Neural cell (in vitro differentiated cells): ENCODE measurements at regions not wholly inside any gene's neighbourhood (a gene's known extent, or its start where the extent isn't known, plus 50 kb on each side); places are given as distances from the start of the nearest gene placed in this dataset.

ENCODE experiments used
- H2AFZ ChIP-seq: fragments of 200-600, 300-800 bp; sonication (generic), shearing (Covaris generic); 2 replicates; pipeline ENCODE4 v1.6.0; 2014; ENCODE audit warnings: low read depth, mild to moderate bottlenecking, antibody characterized with exemption, low read length, moderate library complexity
- H3F3A ChIP-seq: fragments of 200-600 bp; shearing (Covaris generic); 2 replicates; pipeline ENCODE4 v1.6.1; 2016; ENCODE audit warnings: mild to moderate bottlenecking, moderate library complexity, mixed read lengths, antibody characterized with exemption, low read length; ENCODE audit not compliant: insufficient read depth, poor library complexity, severe bottlenecking
- H3K27ac ChIP-seq: fragments of 200-600, 300-800 bp; sonication (generic), shearing (Covaris generic); 2 replicates; pipeline ENCODE4 v1.5.1; 2014; ENCODE audit warnings: mild to moderate bottlenecking, low read length, moderate library complexity
- H3K27me3 ChIP-seq: fragments of 300-800, 200-600 bp; sonication (generic), shearing (Covaris generic); 2 replicates; pipeline ENCODE4 v1.6.0; 2014; ENCODE audit warnings: mild to moderate bottlenecking, low read depth, low read length, moderate library complexity; ENCODE audit not compliant: insufficient read depth
- H3K36me3 ChIP-seq: fragments of 300-800, 200-600 bp; sonication (generic), shearing (Covaris generic); 2 replicates; pipeline ENCODE4 v1.5.1; 2014; ENCODE audit warnings: mild to moderate bottlenecking, antibody characterized with exemption, low read length, moderate library complexity; ENCODE audit not compliant: insufficient read depth
- H3K4me2 ChIP-seq: fragments of 300-800, 200-600 bp; sonication (generic), shearing (Covaris generic); 2 replicates; pipeline ENCODE4 v1.6.0; 2014; ENCODE audit warnings: mild to moderate bottlenecking, low read length
- H3K4me3 ChIP-seq: fragments of 300-800, 200-600 bp; sonication (generic), shearing (Covaris generic); 2 replicates; pipeline ENCODE4 v1.5.1; 2014; ENCODE audit warnings: mild to moderate bottlenecking, low read length, moderate library complexity
- H3K79me2 ChIP-seq: fragments of 200-600 bp; shearing (Covaris generic); replicated peaks from 2 replicates; pipeline ENCODE4 v1.6.0; 2014; ENCODE audit warnings: mild to moderate bottlenecking, low read length, moderate library complexity; ENCODE audit not compliant: insufficient read depth
- H3K9ac ChIP-seq: fragments of 300-800, 200-600 bp; sonication (generic), shearing (Covaris generic); 2 replicates; pipeline ENCODE4 v1.6.1; 2016; ENCODE audit warnings: mild to moderate bottlenecking, low read length, mixed read lengths
- H3K9me2 ChIP-seq: fragments of 200-600 bp; shearing (Covaris generic); 2 replicates; pipeline ENCODE4 v1.6.1; 2016; ENCODE audit warnings: mild to moderate bottlenecking, low read length, mixed read lengths; ENCODE audit not compliant: insufficient read depth
- H3K9me3 ChIP-seq: fragments of 200-600, 300-800 bp; sonication (generic), shearing (Covaris generic); 2 replicates; pipeline ENCODE4 v1.6.1; 2016; ENCODE audit warnings: mild to moderate bottlenecking, mixed run types, low read length, moderate library complexity, mixed read lengths
- H4K20me1 ChIP-seq: fragments of 200-600 bp; shearing (Covaris generic); 2 replicates; pipeline ENCODE4 v1.6.1; 2016; ENCODE audit warnings: mild to moderate bottlenecking, mixed run types; ENCODE audit not compliant: insufficient read depth
- CTCF ChIP-seq: fragments of 450-650 bp; IDR thresholded peaks from 2 replicates; pipeline ENCODE4 v1.5.1; 2014; ENCODE audit warnings: antibody characterized with exemption, mild to moderate bottlenecking, moderate library complexity; ENCODE audit not compliant: poor library complexity, severe bottlenecking
- EP300 ChIP-seq: fragments of 450-650 bp; conservative IDR thresholded peaks from 2 replicates; pipeline ENCODE4 v1.6.1; 2014; ENCODE audit warnings: antibody characterized with exemption, mild to moderate bottlenecking, moderate library complexity; ENCODE audit not compliant: poor library complexity, severe bottlenecking
- EZH2 ChIP-seq: fragments of 200-600, 300-800 bp; shearing (Covaris generic), sonication (generic); IDR thresholded peaks from 2 replicates; pipeline ENCODE4 v1.6.1; 2014; ENCODE audit warnings: antibody characterized with exemption, low read length, borderline replicate concordance, mild to moderate bottlenecking; ENCODE audit not compliant: insufficient read depth, poor library complexity, severe bottlenecking
- MXI1 ChIP-seq: fragments of 450-650 bp; conservative IDR thresholded peaks from 2 replicates; pipeline ENCODE4 v1.6.1; 2014; ENCODE audit warnings: antibody characterized with exemption, mild to moderate bottlenecking; ENCODE audit not compliant: poor library complexity, severe bottlenecking
- POLR2AphosphoS5 ChIP-seq: IDR thresholded peaks from 2 replicates; pipeline ENCODE4 v1.6.1; 2012
- RAD21 ChIP-seq: fragments of 450-650 bp; conservative IDR thresholded peaks from 2 replicates; pipeline ENCODE4 v1.6.1; 2014; ENCODE audit warnings: antibody characterized with exemption, mild to moderate bottlenecking, moderate library complexity
- REST ChIP-seq: IDR thresholded peaks from 2 replicates; pipeline ENCODE4 v1.6.1; 2012; ENCODE audit warnings: borderline replicate concordance
- SMC3 ChIP-seq: fragments of 450-650 bp; conservative IDR thresholded peaks from 2 replicates; pipeline ENCODE4 v1.6.1; 2014; ENCODE audit warnings: antibody characterized with exemption, mild to moderate bottlenecking, moderate library complexity; ENCODE audit not compliant: poor library complexity
- TAF1 ChIP-seq: IDR thresholded peaks from 2 replicates; pipeline ENCODE4 v1.6.1; 2012; ENCODE audit warnings: low read depth

DNA sequence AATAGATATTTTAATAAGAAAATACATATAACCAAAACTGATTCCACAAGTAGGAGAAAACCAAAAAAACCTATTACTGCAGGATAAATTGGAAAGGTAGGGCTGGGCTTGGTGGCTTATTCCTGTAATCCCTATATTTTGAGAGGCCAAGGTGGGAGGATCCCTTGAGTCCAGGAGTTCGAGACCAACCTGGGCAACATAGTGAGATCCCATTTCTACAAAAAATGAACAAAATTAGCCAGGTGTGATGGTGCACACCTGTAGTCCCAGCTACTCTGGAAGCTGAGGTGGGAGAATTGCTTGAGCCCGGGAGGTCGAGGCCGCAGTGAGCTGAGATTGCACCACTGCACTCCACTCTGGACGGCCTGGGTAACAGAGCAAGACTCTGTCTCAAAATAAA is 189.2 kb upstream of the IER5L start:
- Histone ChIP-seq H3K27me3 (no peaks in the 10 kb centered on the region), H3K9me3 (no peaks in the 10 kb centered on the region), H3K79me2 (no peaks in the 10 kb centered on the region), H2AFZ (no peak overlapping the region), H3K27ac (no peak overlapping the region), H4K20me1 (no peaks in the 10 kb centered on the region), H3K36me3 (no peaks in the 10 kb centered on the region), H3K9ac (no peak overlapping the region), H3K4me3 (no peak overlapping the region), H3F3A (no peaks in the 10 kb centered on the region), H3K4me2 (no peak overlapping the region), H3K9me2 (no peaks in the 10 kb centered on the region)
- TF ChIP-seq CTCF (no peak), EP300 (no peak), EZH2 (no peak), SMC3 (no peak)

DNA sequence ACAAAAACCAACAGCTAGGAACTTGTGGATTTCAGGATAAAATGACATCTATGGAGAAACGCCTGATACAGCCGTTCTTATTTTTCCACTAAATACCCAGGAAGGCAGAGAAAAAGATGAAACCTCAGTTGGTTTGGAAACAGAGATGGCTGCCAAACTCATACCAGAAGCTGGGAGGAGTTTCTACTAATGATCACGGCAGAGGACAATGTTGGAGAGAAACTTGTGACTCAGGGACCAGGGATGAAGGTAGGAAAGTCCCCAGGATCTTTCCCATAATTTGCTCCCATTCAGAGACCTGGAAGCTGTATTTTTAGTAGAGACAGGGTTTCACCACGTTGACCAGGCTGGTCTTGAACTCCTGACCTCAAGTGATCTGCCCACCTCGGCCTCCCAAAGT is 187.1 kb upstream of the IER5L start:
- Histone ChIP-seq H3K9me2 (no peaks in the 10 kb centered on the region), H3K4me2 (no peak overlapping the region), H3K9ac (no peak overlapping the region), H3K27me3 (no peaks in the 10 kb centered on the region), H3K4me3 (no peak overlapping the region), H3K27ac (no peak overlapping the region), H3F3A (no peaks in the 10 kb centered on the region), H2AFZ (no peak overlapping the region), H4K20me1 (no peaks in the 10 kb centered on the region), H3K36me3 (no peaks in the 10 kb centered on the region), H3K9me3 (no peaks in the 10 kb centered on the region), H3K79me2 (no peaks in the 10 kb centered on the region)
- TF ChIP-seq REST (no peak), TAF1 (no peak), CTCF (no peak), POLR2AphosphoS5 (no peak), EP300 (no peak), EZH2 (no peak), SMC3 (no peak), RAD21 (no peak), MXI1 (no peak)
